ENCODE measurements at regions not wholly inside any gene's neighbourhood (a gene's known extent, or its start where the extent isn't known, plus 50 kb on each side); places are given as distances from the start of the nearest gene placed in this dataset.

DNA sequence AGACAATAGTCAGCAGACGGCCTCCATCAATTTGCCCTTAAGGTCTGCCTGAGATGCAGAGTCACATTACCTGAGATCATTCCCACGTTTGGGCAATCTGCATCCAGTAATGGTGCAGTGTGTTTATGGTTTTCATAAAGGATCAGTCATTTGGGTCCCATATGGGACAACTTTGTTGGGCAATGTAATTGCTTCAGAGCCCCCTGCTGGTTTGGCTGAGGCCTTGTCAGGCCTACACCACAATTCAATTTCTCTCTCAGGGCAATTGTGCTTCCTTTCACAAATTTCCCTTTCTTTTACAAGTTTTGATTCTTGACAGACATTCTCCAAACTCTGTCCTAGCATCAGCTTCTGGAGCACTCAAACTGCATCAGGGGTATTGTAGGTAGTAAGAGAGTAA, 191.2 kb upstream of the SSTR1 start (continued):
- no peak for TF ChIP-seq ZFP36 (IDR thresholded peaks at IDR 0.05; ENCODE audit: borderline replicate concordance, low read depth, low read length, partially characterized antibody)
- TF ChIP-seq CEBPG (CRISPR knock-in tag; IDR thresholded peaks at IDR 0.05), result peak; percentile 78
- no peak for TF ChIP-seq GATAD1 (CRISPR knock-in tag; IDR thresholded peaks at IDR 0.05)
- TF ChIP-seq SP1 (IDR thresholded peaks at IDR 0.05), result no peak
- no peak for TF ChIP-seq SP1 (CRISPR knock-in tag; IDR thresholded peaks at IDR 0.05)
- no peak for TF ChIP-seq FOXA3 (CRISPR knock-in tag; IDR thresholded peaks at IDR 0.05)
- TF ChIP-seq ZSCAN31 (CRISPR knock-in tag; IDR thresholded peaks at IDR 0.05; ENCODE audit: low read depth), result no peak
- TF ChIP-seq SETDB1 (CRISPR knock-in tag; IDR thresholded peaks at IDR 0.05; ENCODE audit: borderline replicate concordance), result no peak
- TF ChIP-seq, protein P1, sequence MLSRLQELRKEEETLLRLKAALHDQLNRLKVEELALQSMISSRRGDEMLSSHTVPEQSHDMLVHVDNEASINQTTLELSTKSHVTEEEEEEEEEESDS (CRISPR knock-in tag; IDR thresholded peaks at IDR 0.05; ENCODE audit: borderline replicate concordance), result no peak
- no peak for TF ChIP-seq RFX1 (IDR thresholded peaks at IDR 0.05)
- peak; percentile 52; the same call in 1 of the 2 replicates for TF ChIP-seq SMC3 (IDR thresholded peaks at IDR 0.05; ENCODE audit: low read length)

DNA sequence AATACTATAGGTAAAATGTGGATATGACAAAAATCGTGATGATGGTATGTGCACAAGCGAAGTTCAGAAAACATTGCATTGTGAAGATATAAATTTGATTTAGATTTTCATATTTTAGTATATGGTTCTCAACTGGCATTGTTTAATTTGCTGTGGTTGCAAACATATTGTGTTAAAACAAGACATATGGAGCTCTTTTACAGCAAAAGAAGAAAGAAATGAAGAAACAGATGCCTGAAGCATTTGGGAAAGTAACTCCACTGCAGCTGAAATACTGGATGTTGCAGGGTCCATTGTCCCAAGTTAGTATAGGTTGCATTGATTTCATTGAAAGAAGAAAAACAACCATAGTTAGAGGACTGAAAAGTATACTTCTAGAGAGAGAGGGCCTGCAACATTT, 185.8 kb upstream of the SSTR1 start:
- CTCF ChIA-PET (ENCODE audit: low intra/inter-chr PET ratio, low total read pairs), result no interaction called here
- intact Hi-C loops (cut with micrococcal nuclease; ENCODE audit: unreplicated experiment) (no loop called here), in situ Hi-C loops (cut with HindIII; ENCODE audit: extremely low pct_ligation_motif_present, low pct_unique_long_range_greater_than_20kb) (loop anchor here (25.0 kb wide), 1 partner anchor 310 kb away; no protein-coding TSS in a partner anchor)
- POLR2A ChIA-PET, result no interaction called here
- H3K4me1 ChIP-seq (ENCODE audit: insufficient read depth, low read length), result no peaks in the 10 kb centered on the region
- no peaks in the 10 kb centered on the region for H3K36me3 ChIP-seq (replicated peaks in 1 of 2; ENCODE audit: control insufficient read depth in 1 of 2, insufficient read depth in 2 of 2, low read length in 2 of 2)
- FAIRE-seq, result no peak
- H3K4me3 ChIP-seq (replicated peaks in 1 of 3; ENCODE audit: insufficient read depth in 1 of 3, low read depth in 2 of 3, low read length in 3 of 3), result no peak overlapping the region
- no peak for ATAC-seq
- no peaks in the 10 kb centered on the region for H4K20me1 ChIP-seq (ENCODE audit: insufficient read depth, low read length)
- no peak overlapping the region for H3K4me2 ChIP-seq (ENCODE audit: low read depth, low read length)
- no peak overlapping the region for H2AFZ ChIP-seq (ENCODE audit: low read length)
- BruUV-seq (replicated peaks), result no TSS peak
- H3K27me3 ChIP-seq (ENCODE audit: control insufficient read depth in 1 of 2, insufficient read depth in 2 of 2, low read length in 2 of 2), result no peaks in the 10 kb centered on the region
- no peak overlapping the region for H3K9ac ChIP-seq (ENCODE audit: insufficient read depth, low read depth, low read length)
- peaks cover 4% of the 10 kb centered on the region; the same call in 1 of the 2 replicates for H3K9me3 ChIP-seq (ENCODE audit: low read length)
- no peak for DNase-seq (ENCODE audit: low spot score)
- H3K27ac ChIP-seq (ENCODE audit: extremely low read length, insufficient read depth, low read length), result no peak overlapping the region
- H3K79me2 ChIP-seq (ENCODE audit: insufficient read depth, low read length), result no peaks in the 10 kb centered on the region
- WGBS (ENCODE audit: low lambda C conversion rate), result 17% methylated on average over 2 of the region's 2 CpGs
- TF ChIP-seq, protein P2, sequence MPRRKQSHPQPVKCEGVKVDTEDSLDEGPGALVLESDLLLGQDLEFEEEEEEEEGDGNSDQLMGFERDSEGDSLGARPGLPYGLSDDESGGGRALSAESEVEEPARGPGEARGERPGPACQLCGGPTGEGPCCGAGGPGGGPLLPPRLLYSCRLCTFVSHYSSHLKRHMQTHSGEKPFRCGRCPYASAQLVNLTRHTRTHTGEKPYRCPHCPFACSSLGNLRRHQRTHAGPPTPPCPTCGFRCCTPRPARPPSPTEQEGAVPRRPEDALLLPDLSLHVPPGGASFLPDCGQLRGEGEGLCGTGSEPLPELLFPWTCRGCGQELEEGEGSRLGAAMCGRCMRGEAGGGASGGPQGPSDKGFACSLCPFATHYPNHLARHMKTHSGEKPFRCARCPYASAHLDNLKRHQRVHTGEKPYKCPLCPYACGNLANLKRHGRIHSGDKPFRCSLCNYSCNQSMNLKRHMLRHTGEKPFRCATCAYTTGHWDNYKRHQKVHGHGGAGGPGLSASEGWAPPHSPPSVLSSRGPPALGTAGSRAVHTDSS (CRISPR knock-in tag; conservative IDR thresholded peaks at IDR 0.05), result no peak
- TF ChIP-seq, protein P3, sequence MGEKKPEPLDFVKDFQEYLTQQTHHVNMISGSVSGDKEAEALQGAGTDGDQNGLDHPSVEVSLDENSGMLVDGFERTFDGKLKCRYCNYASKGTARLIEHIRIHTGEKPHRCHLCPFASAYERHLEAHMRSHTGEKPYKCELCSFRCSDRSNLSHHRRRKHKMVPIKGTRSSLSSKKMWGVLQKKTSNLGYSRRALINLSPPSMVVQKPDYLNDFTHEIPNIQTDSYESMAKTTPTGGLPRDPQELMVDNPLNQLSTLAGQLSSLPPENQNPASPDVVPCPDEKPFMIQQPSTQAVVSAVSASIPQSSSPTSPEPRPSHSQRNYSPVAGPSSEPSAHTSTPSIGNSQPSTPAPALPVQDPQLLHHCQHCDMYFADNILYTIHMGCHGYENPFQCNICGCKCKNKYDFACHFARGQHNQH (CRISPR knock-in tag; IDR thresholded peaks at IDR 0.05), result no peak
- TF ChIP-seq ATAD3A (CRISPR knock-in tag; IDR thresholded peaks at IDR 0.05) (no peak), SP4 (CRISPR knock-in tag; IDR thresholded peaks at IDR 0.05) (no peak), ZNF282 (IDR thresholded peaks at IDR 0.05; ENCODE audit: partially characterized antibody) (no peak), ZNF343 (CRISPR knock-in tag; IDR thresholded peaks at IDR 0.05) (no peak), ZNF274 (CRISPR knock-in tag; IDR thresholded peaks at IDR 0.05) (no peak), NFYB (CRISPR knock-in tag; IDR thresholded peaks at IDR 0.05) (no peak), ZNF24 (IDR thresholded peaks at IDR 0.05) (no peak)
- TF ChIP-seq, protein P4, sequence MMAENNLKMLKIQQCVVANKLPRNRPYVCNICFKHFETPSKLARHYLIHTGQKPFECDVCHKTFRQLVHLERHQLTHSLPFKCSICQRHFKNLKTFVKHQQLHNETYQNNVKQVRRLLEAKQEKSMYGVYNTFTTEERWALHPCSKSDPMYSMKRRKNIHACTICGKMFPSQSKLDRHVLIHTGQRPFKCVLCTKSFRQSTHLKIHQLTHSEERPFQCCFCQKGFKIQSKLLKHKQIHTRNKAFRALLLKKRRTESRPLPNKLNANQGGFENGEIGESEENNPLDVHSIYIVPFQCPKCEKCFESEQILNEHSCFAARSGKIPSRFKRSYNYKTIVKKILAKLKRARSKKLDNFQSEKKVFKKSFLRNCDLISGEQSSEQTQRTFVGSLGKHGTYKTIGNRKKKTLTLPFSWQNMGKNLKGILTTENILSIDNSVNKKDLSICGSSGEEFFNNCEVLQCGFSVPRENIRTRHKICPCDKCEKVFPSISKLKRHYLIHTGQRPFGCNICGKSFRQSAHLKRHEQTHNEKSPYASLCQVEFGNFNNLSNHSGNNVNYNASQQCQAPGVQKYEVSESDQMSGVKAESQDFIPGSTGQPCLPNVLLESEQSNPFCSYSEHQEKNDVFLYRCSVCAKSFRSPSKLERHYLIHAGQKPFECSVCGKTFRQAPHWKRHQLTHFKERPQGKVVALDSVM (CRISPR knock-in tag; IDR thresholded peaks at IDR 0.05), result no peak
- TF ChIP-seq, protein P5, sequence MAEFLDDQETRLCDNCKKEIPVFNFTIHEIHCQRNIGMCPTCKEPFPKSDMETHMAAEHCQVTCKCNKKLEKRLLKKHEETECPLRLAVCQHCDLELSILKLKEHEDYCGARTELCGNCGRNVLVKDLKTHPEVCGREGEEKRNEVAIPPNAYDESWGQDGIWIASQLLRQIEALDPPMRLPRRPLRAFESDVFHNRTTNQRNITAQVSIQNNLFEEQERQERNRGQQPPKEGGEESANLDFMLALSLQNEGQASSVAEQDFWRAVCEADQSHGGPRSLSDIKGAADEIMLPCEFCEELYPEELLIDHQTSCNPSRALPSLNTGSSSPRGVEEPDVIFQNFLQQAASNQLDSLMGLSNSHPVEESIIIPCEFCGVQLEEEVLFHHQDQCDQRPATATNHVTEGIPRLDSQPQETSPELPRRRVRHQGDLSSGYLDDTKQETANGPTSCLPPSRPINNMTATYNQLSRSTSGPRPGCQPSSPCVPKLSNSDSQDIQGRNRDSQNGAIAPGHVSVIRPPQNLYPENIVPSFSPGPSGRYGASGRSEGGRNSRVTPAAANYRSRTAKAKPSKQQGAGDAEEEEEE (CRISPR knock-in tag; IDR thresholded peaks at IDR 0.05; ENCODE audit: borderline replicate concordance), result no peak
